Endothelial cell (in vitro differentiated cells): ENCODE measurements at regions not wholly inside any gene's neighbourhood (a gene's known extent, or its start where the extent isn't known, plus 50 kb on each side); places are given as distances from the start of the nearest gene placed in this dataset.
"Not testable (repeated sequence)": the region's sequence is repeated elsewhere in the genome, so short reads cannot be mapped to it uniquely, and the experiment has no call there.

Experiments
- DNase-seq: peaks from one replicate; pipeline ENCODE4 v3.0.0; 2021; ENCODE audit warnings: low spot score
- H3K27ac Mint-ChIP-seq: one replicate; pipeline ENCODE4 v1.8.0; 2021; ENCODE audit warnings: mixed read lengths, inconsistent platforms; ENCODE audit not compliant: unreplicated experiment
- H3K27me3 Mint-ChIP-seq: one replicate; pipeline ENCODE4 v1.8.0; 2021; ENCODE audit warnings: mild to moderate bottlenecking, moderate library complexity, mixed read lengths, inconsistent platforms; ENCODE audit not compliant: unreplicated experiment
- H3K36me3 Mint-ChIP-seq: one replicate; pipeline ENCODE4 v1.8.0; 2021; ENCODE audit warnings: mild to moderate bottlenecking, low read depth, mixed read lengths, inconsistent platforms; ENCODE audit not compliant: unreplicated experiment
- H3K4me1 Mint-ChIP-seq: one replicate; pipeline ENCODE4 v1.8.0; 2021; ENCODE audit warnings: mild to moderate bottlenecking, mixed read lengths, inconsistent platforms; ENCODE audit not compliant: unreplicated experiment
- H3K4me3 Mint-ChIP-seq: one replicate; pipeline ENCODE4 v1.8.0; 2021; ENCODE audit warnings: mild to moderate bottlenecking, mixed read lengths, inconsistent platforms; ENCODE audit not compliant: unreplicated experiment
- H3K9me3 Mint-ChIP-seq: one replicate; pipeline ENCODE4 v1.8.0; 2021; ENCODE audit warnings: mixed read lengths, inconsistent platforms; ENCODE audit not compliant: unreplicated experiment
- CTCF ChIP-seq: fragments of 200-600 bp; sonication (generic); IDR thresholded peaks from one replicate; pipeline ENCODE4 v1.5.0; 2021; ENCODE audit warnings: antibody characterized with exemption; ENCODE audit not compliant: unreplicated experiment

- no peak for TF ChIP-seq CTCF
- Mint-ChIP-seq H3K36me3 (no peaks in the 10 kb centered on the region), H3K9me3 (no peaks in the 10 kb centered on the region)
These were observed 513.4 kb upstream of the FLRT2 start for GRCh38 chr14:85016496-85016895.

GRCh38 chr14:85023866-85024265, 506.1 kb upstream of the FLRT2 start:
- not testable (repeated sequence) for H3K4me3 Mint-ChIP-seq, DNase-seq, H3K36me3 Mint-ChIP-seq, H3K27me3 Mint-ChIP-seq, H3K4me1 Mint-ChIP-seq, H3K27ac Mint-ChIP-seq, H3K9me3 Mint-ChIP-seq

More at GRCh38 chr14:85016496-85016895, 513.4 kb upstream of the FLRT2 start:
- no peak for DNase-seq
- Mint-ChIP-seq H3K4me1 (peaks cover 6% of the 10 kb centered on the region), H3K27me3 (peaks cover 2% of the 10 kb centered on the region), H3K4me3 (no peak overlapping the region), H3K27ac (no peak overlapping the region)

GRCh38 chr14:85024931-85025330, 505.0 kb upstream of the FLRT2 start:
- Mint-ChIP-seq H3K36me3 (no peaks in the 10 kb centered on the region), H3K9me3 (no peaks in the 10 kb centered on the region), H3K27me3 (no peaks in the 10 kb centered on the region), H3K4me1 (no peaks in the 10 kb centered on the region), H3K4me3 (no peak overlapping the region), H3K27ac (no peak overlapping the region)
- TF ChIP-seq CTCF, result no peak
- no peak for DNase-seq

GRCh38 chr14:85027681-85028370, 502.1 kb upstream of the FLRT2 start:
- Mint-ChIP-seq H3K36me3 (no peaks in the 10 kb centered on the region), H3K27me3 (no peaks in the 10 kb centered on the region), H3K4me3 (no peak overlapping the region), H3K9me3 (no peaks in the 10 kb centered on the region), H3K27ac (no peak overlapping the region), H3K4me1 (no peaks in the 10 kb centered on the region)
- TF ChIP-seq CTCF, result no peak
- no peak for DNase-seq

- Mint-ChIP-seq H3K27me3 (no peaks in the 10 kb centered on the region), H3K4me1 (no peaks in the 10 kb centered on the region), H3K4me3 (no peak overlapping the region), H3K9me3 (no peaks in the 10 kb centered on the region), H3K27ac (no peak overlapping the region), H3K36me3 (no peaks in the 10 kb centered on the region)
- no peak for TF ChIP-seq CTCF
- DNase-seq, result no peak
These were observed 492.5 kb upstream of the FLRT2 start for GRCh38 chr14:85037411-85037810.
